Fibroblast of the aortic adventitia (primary cell): ENCODE measurements at regions not wholly inside any gene's neighbourhood (a gene's known extent, or its start where the extent isn't known, plus 50 kb on each side); places are given as distances from the start of the nearest gene placed in this dataset. TPM values are rescaled to one million over a fixed set of nuclear protein-coding genes. Genes with fewer than 3 reads are reported as not detected.

Experiments
- DNase-seq: peaks from one replicate; pipeline ENCODE4 v3.0.0-alpha.2; 2010; ENCODE audit warnings: low read depth
- H3K4me3 ChIP-seq: 2 replicates; pipeline ENCODE4 v1.5.1; 2011; ENCODE audit warnings: low read depth, mild to moderate bottlenecking, control low read depth, low read length, moderate library complexity
- small RNA-seq: library from RNA; depleted of rRNA; stranded (forward); fragments of <200 nt; gene quantifications from one replicate; pipeline ENCODE3, GENCODE V24; 2012
- TF ChIP-seq, protein P1 (sequence below): IDR thresholded peaks from 2 replicates; pipeline ENCODE4 v1.5.1; 2011; ENCODE audit warnings: mild to moderate bottlenecking, low read length, control low read depth, inconsistent platforms; ENCODE audit not compliant: insufficient read depth

DNA sequence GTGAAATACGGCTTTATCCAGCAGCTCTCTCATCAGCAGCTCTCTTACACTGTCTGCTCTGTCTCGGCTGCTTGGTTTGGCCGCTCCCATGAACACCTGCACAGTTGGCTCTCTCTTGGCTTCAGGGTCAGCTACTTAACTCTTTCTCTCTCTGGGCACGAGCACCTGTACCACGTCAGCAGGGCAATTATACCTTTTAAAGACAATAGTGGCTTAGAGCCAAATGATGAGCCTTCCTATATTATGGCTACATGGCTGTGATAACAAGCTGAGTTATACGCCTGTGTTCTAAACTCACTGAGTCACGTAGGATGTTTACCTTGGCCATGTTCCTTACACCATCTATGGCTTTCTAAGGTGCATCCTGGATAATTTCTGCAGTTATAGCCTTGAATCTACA lies 69.2 kb upstream of the CTNND2 start:
- H3K4me3 ChIP-seq: no peak overlapping the region
- TF ChIP-seq, protein P1, sequence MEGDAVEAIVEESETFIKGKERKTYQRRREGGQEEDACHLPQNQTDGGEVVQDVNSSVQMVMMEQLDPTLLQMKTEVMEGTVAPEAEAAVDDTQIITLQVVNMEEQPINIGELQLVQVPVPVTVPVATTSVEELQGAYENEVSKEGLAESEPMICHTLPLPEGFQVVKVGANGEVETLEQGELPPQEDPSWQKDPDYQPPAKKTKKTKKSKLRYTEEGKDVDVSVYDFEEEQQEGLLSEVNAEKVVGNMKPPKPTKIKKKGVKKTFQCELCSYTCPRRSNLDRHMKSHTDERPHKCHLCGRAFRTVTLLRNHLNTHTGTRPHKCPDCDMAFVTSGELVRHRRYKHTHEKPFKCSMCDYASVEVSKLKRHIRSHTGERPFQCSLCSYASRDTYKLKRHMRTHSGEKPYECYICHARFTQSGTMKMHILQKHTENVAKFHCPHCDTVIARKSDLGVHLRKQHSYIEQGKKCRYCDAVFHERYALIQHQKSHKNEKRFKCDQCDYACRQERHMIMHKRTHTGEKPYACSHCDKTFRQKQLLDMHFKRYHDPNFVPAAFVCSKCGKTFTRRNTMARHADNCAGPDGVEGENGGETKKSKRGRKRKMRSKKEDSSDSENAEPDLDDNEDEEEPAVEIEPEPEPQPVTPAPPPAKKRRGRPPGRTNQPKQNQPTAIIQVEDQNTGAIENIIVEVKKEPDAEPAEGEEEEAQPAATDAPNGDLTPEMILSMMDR: no peak
- no peak for DNase-seq

GRCh38 chr5:11963227-11963626 lies 59.0 kb upstream of the CTNND2 start:
- TF ChIP-seq, protein P1: no peak
- no peak for DNase-seq
- H3K4me3 ChIP-seq: no peak overlapping the region

DNA sequence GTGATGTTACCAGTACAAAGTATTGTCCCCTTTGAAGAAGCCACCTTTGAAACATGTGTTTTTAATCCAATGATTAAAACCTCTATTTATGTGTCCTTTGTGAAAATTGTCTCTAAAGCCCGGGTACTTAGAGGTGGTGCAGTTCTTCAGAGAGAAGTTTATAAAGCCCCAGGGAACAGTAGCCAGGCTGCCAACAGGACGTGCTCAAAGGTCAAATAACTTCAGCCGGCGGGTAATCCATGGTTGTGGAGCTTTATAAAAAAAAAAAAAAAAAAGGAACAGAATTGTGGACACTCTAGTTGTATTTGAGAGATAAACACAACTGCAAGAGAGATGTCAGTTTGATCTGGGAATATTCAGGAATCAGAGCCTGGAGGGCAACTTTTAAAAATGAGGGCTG lies 57.9 kb upstream of the CTNND2 start:
- H3K4me3 ChIP-seq: no peak overlapping the region
- DNase-seq: no peak

GRCh38 chr5:11958321-11958720 lies 54.1 kb upstream of the CTNND2 start:
- no peak overlapping the region for H3K4me3 ChIP-seq
- TF ChIP-seq, protein P1: no peak
- DNase-seq: no peak

More for the DNA sequence above, 57.9 kb upstream of the CTNND2 start:
- TF ChIP-seq, protein P1: no peak

DNA sequence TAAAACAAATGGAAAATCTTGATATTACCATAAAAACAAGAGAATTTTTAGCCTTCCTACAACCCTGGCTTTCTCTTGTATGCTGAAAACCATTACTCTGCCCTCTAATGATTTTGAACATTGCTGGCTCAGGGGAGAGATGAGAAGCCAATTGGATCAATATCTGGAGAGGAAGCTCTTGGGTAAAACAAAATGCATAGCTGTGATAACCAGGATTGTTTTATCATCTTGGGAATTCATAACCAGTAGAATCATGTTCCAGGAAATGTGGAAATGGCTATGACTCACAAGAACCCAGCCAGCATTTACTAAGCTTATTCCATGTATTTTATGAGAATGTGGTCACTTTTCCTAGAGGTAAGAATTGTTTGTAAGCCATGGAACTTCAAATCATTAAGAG lies 51.1 kb upstream of the CTNND2 start:
- H3K4me3 ChIP-seq: no peak overlapping the region
- DNase-seq: no peak
- TF ChIP-seq, protein P1: no peak

Small RNA genes in the stretch of these regions (small RNA-seq; reads per million reads assigned to genes)
- not detected for gene RNU6-679P
